ENCODE measurements at regions not wholly inside any gene's neighbourhood (a gene's known extent, or its start where the extent isn't known, plus 50 kb on each side); places are given as distances from the start of the nearest gene placed in this dataset.

GRCh38 chr4:181777518-181777917 lies 465.7 kb upstream of the TENM3 start:
- H3K79me2 ChIP-seq (ENCODE audit: insufficient read depth, low read length), result no peaks in the 10 kb centered on the region
- H3K4me3 ChIP-seq (replicated peaks in 1 of 2; ENCODE audit: low read depth in 1 of 2, low read length in 2 of 2), result no peak overlapping the region
- no peak for ATAC-seq
- H2AFZ ChIP-seq (ENCODE audit: low read depth, low read length, poor library complexity, severe bottlenecking), result no peak overlapping the region
- POLR2A ChIA-PET, result no interaction called here
- H3K27ac ChIP-seq (ENCODE audit: low read depth, low read length), result no peak overlapping the region
- H3K4me2 ChIP-seq (ENCODE audit: low read length), result no peak overlapping the region
- no peak overlapping the region for H3K9ac ChIP-seq (ENCODE audit: low read length)
- H3K27me3 ChIP-seq (ENCODE audit: insufficient read depth, low read length), result no peaks in the 10 kb centered on the region; the same call in 1 of the 2 replicates
- no peak for DNase-seq (ENCODE audit: low read depth, low spot score)
- no peaks in the 10 kb centered on the region for H3K4me1 ChIP-seq (ENCODE audit: control insufficient read depth in 1 of 2, insufficient read depth in 2 of 2, low read length in 2 of 2)
- intact Hi-C loops (cut with micrococcal nuclease), result no loop called here
- no peaks in the 10 kb centered on the region for H3K9me2 ChIP-seq (ENCODE audit: insufficient read depth)
- TF ChIP-seq RAD21 (IDR thresholded peaks at IDR 0.05; ENCODE audit: low read depth) (no peak), REST (IDR thresholded peaks at IDR 0.05; ENCODE audit: low read depth) (no peak), YY1 (IDR thresholded peaks at IDR 0.05; ENCODE audit: extremely low read depth, insufficient replicate concordance, low read depth, low read length) (no peak), EZH2 (IDR thresholded peaks at IDR 0.05) (no peak), ELF1 (IDR thresholded peaks at IDR 0.05; ENCODE audit: borderline replicate concordance, low read depth) (no peak), JUND (IDR thresholded peaks at IDR 0.05) (no peak), EZH2phosphoT487 (IDR thresholded peaks at IDR 0.05; ENCODE audit: borderline replicate concordance) (no peak), CTCF (IDR thresholded peaks at IDR 0.05 in 2 of 3, conservative IDR thresholded peaks at IDR 0.05 in 1 of 3; ENCODE audit: borderline replicate concordance in 1 of 3, insufficient read depth in 1 of 3, low read depth in 2 of 3, low read length in 2 of 3) (no peak), ZBTB33 (IDR thresholded peaks at IDR 0.05; ENCODE audit: extremely low read depth, insufficient replicate concordance, low read length) (no peak), TCF7L2 (IDR thresholded peaks at IDR 0.05; ENCODE audit: borderline replicate concordance, extremely low read depth, insufficient read depth, insufficient read length) (no peak), SRF (IDR thresholded peaks at IDR 0.05; ENCODE audit: low read depth) (no peak), SP1 (IDR thresholded peaks at IDR 0.05; ENCODE audit: low read depth) (no peak), SIN3A (IDR thresholded peaks at IDR 0.05; ENCODE audit: low read depth) (no peak), ZNF274 (IDR thresholded peaks at IDR 0.05; ENCODE audit: low read depth, low read length) (no peak), ATF3 (IDR thresholded peaks at IDR 0.05) (no peak), POLR2AphosphoS5 (IDR thresholded peaks at IDR 0.05; ENCODE audit: low read depth, low read length) (no peak), CEBPB (IDR thresholded peaks at IDR 0.05; ENCODE audit: low read depth) (no peak), ZFX (IDR thresholded peaks at IDR 0.05) (no peak), FOSL1 (IDR thresholded peaks at IDR 0.05; ENCODE audit: low read depth) (no peak)
- RAD21 ChIA-PET (ENCODE audit: low non-redundant PET in 1 of 2, low total read pairs in 2 of 2, uncharacterized antibody in 2 of 2, unreplicated experiment in 2 of 2), result no interaction called here
- no TSS peak for BruUV-seq (replicated peaks)
- no peaks in the 10 kb centered on the region for H3K9me3 ChIP-seq (ENCODE audit: control insufficient read depth in 1 of 2, insufficient read depth in 1 of 2, low read depth in 1 of 2, low read length in 2 of 2)
- H4K20me1 ChIP-seq (ENCODE audit: insufficient read depth), result no peaks in the 10 kb centered on the region
- H3K36me3 ChIP-seq (ENCODE audit: control insufficient read depth in 1 of 2, insufficient read depth in 2 of 2, low read length in 2 of 2), result no peaks in the 10 kb centered on the region; a peak in 1 of 4 replicates
- CTCF ChIA-PET, result no interaction called here

Measured in HCT116 (cell line).